ENCODE measurements at regions not wholly inside any gene's neighbourhood (a gene's known extent, or its start where the extent isn't known, plus 50 kb on each side); places are given as distances from the start of the nearest gene placed in this dataset.
A peak's percentile ranks its signal among the peaks of the same experiment; 100 is the strongest.
"Not testable (repeated sequence)": the region's sequence is repeated elsewhere in the genome, so short reads cannot be mapped to it uniquely, and the experiment has no call there.

DNA sequence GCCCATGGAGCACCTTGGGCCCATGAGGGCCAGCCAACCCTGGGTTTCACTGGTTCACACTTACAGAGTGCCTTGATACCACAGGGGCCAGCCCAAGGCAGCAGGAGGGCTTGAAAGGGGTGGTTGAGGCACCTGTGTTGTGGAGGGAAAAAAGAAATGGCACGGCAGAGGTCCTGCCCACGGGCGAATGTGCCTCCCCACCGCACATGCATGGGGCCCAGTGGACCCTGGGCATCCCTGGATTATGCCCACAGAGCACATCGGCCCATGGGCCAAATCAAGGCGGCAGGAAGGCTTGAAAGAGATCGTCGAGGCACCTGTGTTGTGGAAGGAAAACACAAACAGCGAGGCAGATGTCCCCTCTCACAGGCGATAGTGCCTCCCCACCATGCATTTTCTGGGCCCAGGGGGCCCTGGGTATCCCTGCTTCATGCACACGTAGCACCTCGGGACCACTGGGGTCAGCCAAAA lies 378.1 kb downstream of the ALG10 start:
- Mint-ChIP-seq H3K4me3 (no peak overlapping the region), H3K4me1 (no peaks in the 10 kb centered on the region), H3K36me3 (no peaks in the 10 kb centered on the region), H3K27ac (no peak overlapping the region), H3K9me3 (peaks cover 8% of the 10 kb centered on the region), H3K27me3 (no peaks in the 10 kb centered on the region)
- DNase-seq (ENCODE audit: low spot score in 2 of 2) (peak in 1 of 2 donors; percentile 5), ATAC-seq (ENCODE audit: low read depth) (no peak)

DNA sequence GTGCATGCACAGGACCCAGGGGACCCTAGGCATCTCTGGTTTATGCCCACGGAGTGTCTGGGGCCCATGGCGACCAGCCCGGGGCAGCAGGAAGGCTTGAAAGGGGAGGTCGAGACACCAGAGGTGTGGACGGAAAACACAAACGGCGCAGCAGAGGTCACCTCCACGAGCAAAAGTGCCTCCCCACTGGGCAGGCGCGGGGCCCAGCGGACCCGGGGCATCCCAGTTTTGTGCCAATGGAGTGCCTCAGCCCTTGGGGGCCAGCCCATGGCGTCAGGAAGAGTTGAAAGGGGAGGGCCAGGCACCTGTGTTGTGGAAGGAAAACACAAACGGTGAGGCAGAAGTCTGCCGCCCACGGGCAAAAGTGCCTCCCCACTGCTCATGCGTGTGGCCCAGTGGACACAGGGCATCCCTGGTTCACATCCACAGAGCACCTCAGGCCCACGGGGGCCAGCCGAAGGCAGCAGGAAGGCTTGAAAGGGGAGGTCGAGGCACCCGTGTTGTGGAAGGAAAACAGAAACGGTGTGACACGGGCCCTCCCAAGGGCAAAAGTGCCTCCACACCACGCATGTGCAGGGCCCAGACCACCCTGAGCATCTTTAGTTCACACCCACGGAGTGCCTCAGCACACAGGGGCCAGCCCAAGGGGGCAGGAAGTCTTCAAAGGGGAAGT lies 378.8 kb downstream of the ALG10 start:
- Mint-ChIP-seq H3K36me3 (no peaks in the 10 kb centered on the region), H3K27ac (no peak overlapping the region), H3K9me3 (peaks cover 11% of the 10 kb centered on the region), H3K4me3 (no peak overlapping the region), H3K27me3 (no peaks in the 10 kb centered on the region), H3K4me1 (no peaks in the 10 kb centered on the region)
- DNase-seq (ENCODE audit: low spot score in 2 of 2) = peak in 1 of 2 donors; percentile 7
- no peak for ATAC-seq (ENCODE audit: low read depth)

DNA sequence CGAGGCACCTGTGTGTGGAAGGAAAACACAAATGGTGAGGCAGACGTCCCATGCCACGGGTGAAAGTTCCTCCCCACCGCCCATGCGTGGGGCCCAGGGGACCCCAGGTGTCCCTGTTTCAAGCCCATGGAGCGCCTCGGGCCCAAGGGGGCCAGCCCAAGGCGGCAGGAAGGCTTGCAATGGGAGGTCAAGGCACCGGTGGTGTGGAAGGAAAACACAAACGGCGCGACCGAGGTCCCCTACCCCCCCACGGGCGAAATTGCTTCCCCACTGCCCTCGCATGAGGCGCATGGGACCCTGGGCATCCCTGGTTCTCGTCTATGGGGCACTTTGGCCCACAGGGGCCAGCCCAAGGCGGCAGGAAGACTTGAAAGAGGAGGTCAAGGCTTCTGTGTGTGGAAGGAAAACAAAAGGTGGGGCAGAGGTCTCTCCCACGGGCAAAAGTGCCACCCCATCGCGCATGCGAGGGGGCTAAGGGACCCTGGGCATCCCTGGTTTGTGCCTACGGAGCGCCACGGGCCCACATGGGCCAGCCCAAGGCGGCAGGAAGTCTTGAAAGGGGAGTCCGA lies 379.4 kb downstream of the ALG10 start:
- Mint-ChIP-seq H3K4me3 (no peak overlapping the region), H3K9me3 (peaks cover 11% of the 10 kb centered on the region), H3K36me3 (no peaks in the 10 kb centered on the region), H3K4me1 (no peaks in the 10 kb centered on the region), H3K27me3 (no peaks in the 10 kb centered on the region), H3K27ac (no peak overlapping the region)
- DNase-seq (ENCODE audit: low spot score in 2 of 2) = peak in 1 of 2 donors; percentile 5
- no peak for ATAC-seq (ENCODE audit: low read depth)

DNA sequence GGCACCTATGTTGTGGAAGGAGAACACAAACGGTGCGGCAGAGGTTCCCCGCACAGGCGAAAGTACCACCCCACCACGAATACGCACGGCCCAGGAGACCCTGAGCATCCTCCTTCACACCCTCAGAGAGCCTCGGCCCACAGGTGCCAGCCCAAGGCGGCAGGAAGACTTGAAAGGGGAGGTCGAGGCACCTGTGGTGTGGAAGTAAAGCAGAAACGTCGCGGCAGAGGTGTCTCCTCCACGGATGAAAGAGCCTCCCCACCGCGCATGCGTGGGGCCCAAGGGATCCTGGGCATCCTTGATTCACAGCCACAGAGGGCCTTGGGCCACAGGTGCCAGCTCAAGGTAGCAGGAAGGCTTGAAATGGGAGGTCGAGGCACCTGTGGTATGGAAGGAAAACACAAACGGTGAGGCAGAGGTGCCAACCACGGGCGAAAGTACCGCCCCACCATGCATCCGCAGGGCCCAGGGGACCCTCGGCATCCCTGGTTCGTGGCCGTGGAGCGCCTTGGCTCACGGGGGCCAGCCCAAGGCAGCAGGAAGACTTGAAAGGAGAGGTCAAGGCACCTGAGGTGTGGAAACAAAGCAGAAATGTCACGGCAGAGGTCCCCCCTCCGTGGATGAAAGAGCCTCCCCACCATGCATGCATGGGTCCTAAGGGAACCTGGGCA lies 380.1 kb downstream of the ALG10 start:
- Mint-ChIP-seq H3K36me3 (no peaks in the 10 kb centered on the region), H3K4me1 (no peaks in the 10 kb centered on the region), H3K27me3 (no peaks in the 10 kb centered on the region), H3K9me3 (peaks cover 12% of the 10 kb centered on the region), H3K27ac (no peak overlapping the region), H3K4me3 (no peak overlapping the region)
- DNase-seq (ENCODE audit: low spot score in 2 of 2) (peak in 1 of 2 donors; percentile 5), ATAC-seq (ENCODE audit: low read depth) (no peak)

DNA sequence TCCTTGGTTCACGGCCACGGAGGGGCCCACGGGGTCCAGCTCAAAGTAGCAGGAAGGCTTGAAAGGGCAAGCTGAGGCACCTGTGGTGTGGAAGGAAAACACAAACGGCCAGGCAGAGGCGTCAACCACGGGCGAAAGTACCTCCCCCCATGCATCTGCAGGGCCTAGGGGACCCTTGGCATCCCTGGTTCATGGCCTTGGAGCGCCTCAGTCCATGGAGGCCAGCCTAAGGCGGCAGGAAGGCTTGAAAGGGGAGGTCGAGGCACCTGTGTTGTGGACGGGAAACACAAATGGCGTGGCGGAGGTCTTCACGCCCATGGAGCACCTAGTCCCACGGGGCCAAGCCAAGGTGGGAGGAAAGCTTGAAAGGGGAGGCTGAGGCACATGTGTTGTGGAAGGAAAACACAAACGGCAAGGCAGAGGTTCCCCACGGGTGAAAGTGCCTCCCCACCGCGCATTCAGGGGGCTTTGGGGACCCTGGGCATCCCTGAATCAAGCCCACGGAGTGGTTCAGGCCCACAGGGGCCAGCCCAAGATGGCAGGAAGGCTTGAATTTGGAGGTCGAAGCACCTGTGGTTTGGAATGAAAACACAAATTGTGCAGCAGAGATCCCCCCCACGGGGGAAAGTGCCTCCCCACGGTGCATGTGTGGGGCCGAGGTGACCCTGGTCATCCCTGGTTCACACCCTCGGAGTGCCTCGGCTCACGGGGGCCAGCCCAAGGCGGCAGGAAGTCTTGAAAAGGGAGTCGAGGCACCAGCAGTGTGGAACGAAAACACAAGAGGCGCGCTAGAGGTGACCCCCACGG lies 380.8 kb downstream of the ALG10 start:
- no peaks in the 10 kb centered on the region for H3K4me1 Mint-ChIP-seq
- no peak overlapping the region for H3K4me3 Mint-ChIP-seq
- H3K36me3 Mint-ChIP-seq = no peaks in the 10 kb centered on the region
- no peak overlapping the region for H3K27ac Mint-ChIP-seq
- DNase-seq (ENCODE audit: low spot score in 2 of 2) (no peak), ATAC-seq (ENCODE audit: low read depth) (no peak)
- H3K9me3 Mint-ChIP-seq = peaks cover 12% of the 10 kb centered on the region
- H3K27me3 Mint-ChIP-seq = no peaks in the 10 kb centered on the region

DNA sequence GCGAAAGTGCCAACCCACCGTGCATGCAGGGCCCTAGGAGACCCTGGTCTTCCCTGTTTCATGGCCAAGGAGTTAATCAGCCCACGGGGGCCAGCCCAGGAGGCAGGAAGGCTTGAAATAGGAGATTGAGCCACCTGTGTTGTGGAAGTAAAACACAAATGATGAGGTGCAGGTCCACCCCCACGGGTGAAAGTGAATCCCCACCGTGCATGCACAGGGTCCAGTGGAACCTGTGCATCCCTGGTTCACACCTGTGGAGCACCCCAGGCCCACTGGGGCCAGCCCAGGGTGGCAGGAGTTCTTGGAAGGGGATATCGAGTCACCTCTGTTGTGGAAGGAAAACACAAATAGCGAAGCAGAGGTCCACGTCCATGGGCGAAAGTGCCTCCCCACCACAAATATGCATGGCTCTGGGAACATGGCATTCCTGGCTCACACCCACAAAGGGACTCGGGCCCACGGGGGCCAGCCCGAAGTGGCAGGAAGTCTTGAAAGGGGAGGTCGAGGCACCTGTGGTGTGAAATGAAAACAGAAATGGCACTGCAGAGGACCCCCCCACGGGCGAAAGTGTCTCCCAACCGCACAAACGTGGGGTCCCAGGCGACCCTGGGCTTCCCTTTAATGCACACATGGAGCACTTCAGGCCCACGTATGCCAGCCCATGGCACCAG lies 381.5 kb downstream of the ALG10 start:
- no peaks in the 10 kb centered on the region for H3K27me3 Mint-ChIP-seq
- no peak overlapping the region for H3K27ac Mint-ChIP-seq
- H3K9me3 Mint-ChIP-seq = peaks cover 12% of the 10 kb centered on the region
- H3K4me1 Mint-ChIP-seq = no peaks in the 10 kb centered on the region
- no peak for ATAC-seq (ENCODE audit: low read depth)
- DNase-seq (ENCODE audit: low spot score in 2 of 2) = no peak
- no peaks in the 10 kb centered on the region for H3K36me3 Mint-ChIP-seq
- H3K4me3 Mint-ChIP-seq = no peak overlapping the region

DNA sequence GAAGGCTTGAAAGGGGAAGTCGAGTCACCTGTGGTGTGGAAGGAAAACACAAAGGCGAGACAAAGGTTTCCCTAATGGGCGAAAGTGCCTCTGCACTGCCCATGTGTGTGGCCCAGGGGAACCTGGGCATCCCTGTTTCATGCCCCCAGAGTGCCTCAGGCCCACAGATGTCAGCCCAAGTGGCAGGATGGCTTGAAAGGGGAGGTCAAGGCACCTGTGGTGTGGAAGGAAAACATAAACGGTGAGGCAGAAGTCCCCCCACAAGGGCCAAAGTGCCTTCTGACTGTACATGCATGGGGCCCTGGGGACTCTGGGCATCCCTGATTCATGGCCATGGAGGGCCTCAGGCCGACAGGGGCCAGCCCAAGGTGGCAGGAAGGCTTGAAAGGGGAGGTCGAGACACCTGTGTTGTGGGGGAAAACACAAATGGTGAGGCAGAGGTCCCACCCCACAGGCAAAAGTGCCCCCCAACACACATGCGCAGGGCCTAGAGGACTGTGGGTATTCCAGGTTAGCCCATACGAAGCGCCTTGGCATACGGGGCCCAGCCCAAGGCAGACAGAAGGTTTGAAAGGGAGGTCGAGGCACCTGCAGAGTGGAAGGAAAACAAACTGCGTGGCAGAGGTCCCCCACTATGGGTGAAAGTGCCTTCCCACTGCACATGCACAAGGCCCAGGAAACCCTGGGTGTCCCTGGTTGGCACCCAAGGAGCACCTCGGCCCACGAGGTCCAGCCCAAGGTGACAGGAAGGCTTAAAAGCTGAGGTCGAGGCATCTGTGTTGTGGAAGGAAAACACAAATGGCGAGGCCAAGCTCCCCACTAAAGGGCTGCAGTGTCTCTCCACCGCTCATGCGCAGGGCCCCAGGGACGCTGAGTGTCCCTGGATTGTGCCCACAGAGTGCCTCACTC lies 382.3 kb downstream of the ALG10 start:
- H3K27ac Mint-ChIP-seq = no peak overlapping the region
- H3K36me3 Mint-ChIP-seq = no peaks in the 10 kb centered on the region
- no peaks in the 10 kb centered on the region for H3K27me3 Mint-ChIP-seq
- DNase-seq (ENCODE audit: low spot score in 2 of 2) (no peak), ATAC-seq (ENCODE audit: low read depth) (no peak)
- no peak overlapping the region for H3K4me3 Mint-ChIP-seq
- peaks cover 14% of the 10 kb centered on the region for H3K9me3 Mint-ChIP-seq
- no peaks in the 10 kb centered on the region for H3K4me1 Mint-ChIP-seq

DNA sequence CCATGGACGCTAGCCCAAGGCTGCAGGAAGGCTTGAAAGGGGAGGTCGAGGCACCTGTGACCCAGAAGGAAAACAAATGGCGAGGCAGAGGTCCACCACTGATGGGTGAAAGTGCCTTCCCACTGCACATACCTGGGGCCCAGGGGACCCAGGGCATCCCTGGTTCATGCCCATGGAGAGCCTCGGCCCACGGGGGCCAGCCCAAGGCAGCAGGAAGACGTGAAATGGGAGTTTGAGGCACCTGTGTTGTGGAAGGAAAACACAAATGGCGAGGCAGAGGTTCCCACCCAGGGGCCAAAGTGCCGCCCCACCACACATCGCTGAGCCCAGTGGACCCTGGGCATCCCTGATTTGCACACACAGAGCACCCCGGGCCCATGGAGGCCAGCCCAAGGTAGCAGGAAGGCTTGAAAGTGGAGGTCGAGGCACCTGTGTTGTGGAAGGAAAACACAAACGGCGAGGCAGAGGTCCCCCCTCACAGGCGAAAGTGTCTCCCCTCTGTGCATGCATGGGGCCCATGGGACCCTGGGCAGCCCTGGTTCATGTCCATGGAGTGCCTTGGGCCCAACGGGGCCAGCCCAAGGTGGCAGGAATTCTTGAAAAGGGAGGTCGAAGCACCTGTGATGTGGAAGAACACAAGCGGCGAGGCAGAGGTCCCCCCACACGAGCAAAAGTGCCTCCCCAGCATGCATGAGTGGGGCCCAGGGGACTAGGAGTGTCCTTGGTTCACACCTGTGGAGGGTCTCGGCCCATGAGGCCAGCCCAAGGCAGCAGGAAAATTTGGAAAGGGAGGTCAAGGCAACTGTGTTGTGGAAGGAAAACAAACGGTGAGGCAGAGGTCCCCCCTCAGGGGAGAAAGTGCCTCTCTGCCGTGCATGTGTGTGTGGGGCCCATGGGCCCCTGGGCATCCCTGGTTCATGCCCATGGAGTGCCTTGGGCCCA lies 383.3 kb downstream of the ALG10 start:
- no peak for DNase-seq (ENCODE audit: low spot score in 2 of 2)
- H3K9me3 Mint-ChIP-seq = peaks cover 17% of the 10 kb centered on the region
- ATAC-seq (ENCODE audit: low read depth) = no peak
- H3K4me3 Mint-ChIP-seq = no peak overlapping the region
- H3K27me3 Mint-ChIP-seq = no peaks in the 10 kb centered on the region
- H3K36me3 Mint-ChIP-seq = peaks cover 2% of the 10 kb centered on the region
- no peak overlapping the region for H3K27ac Mint-ChIP-seq
- no peaks in the 10 kb centered on the region for H3K4me1 Mint-ChIP-seq

DNA sequence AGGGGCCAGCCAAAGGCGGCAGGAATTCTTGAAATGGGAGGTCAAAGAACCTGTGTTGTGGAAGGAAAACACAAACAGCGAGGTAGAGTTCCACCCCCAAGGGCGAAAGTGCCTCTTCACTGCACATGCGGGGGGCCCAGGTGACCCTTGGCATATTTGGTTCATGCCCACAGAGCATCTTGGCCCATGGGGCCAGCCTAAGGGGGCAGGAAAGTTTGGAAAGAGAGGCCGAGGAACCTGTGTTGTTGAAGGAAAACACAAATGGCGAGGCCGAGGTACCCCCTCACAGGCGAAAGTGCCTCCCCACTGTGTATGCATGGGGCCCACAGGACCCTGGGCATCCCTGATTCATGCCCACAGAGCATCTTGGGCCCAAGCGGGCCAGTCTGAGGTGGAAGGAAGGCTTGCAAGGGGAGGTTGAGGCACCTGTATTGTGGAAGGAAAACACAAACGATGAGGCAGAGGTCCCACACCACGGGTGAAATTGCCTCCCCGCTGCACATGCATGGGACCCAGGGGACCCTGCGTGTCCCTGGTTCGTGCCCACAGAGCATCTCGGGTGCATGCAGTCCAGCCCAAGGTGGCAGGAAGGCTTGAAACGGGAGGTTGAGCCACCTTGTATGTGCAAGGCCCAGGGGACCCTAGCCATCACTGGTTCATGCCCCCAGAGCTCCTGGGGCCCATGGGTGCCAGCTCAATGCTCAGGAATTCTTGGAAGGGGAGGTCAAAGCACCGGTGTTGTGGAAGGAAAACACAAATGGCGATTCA lies 384.1 kb downstream of the ALG10 start:
- no peak for DNase-seq (ENCODE audit: low spot score in 2 of 2)
- no peaks in the 10 kb centered on the region for H3K4me1 Mint-ChIP-seq
- H3K27ac Mint-ChIP-seq = no peak overlapping the region
- no peaks in the 10 kb centered on the region for H3K27me3 Mint-ChIP-seq
- H3K4me3 Mint-ChIP-seq = no peak overlapping the region
- peaks cover 20% of the 10 kb centered on the region for H3K9me3 Mint-ChIP-seq
- peaks cover 2% of the 10 kb centered on the region for H3K36me3 Mint-ChIP-seq
- no peak for ATAC-seq (ENCODE audit: low read depth)

DNA sequence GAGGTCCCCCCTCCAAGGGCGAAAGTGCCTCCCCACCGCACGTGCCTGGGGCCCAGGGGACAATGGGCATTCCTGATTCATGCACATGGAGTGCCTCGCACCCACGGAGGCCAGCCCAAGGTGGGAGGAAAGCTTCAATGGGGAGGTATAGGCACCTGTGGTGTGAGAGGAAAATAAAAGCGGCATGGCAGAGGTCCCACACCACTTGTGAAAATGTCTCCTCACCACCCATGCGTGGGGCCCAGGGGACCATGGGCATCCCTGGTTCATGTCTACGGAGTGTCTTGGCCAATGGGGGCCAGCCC lies 384.7 kb downstream of the ALG10 start:
- Mint-ChIP-seq H3K27ac (no peak overlapping the region), H3K9me3 (peaks cover 20% of the 10 kb centered on the region), H3K27me3 (no peaks in the 10 kb centered on the region), H3K4me1 (no peaks in the 10 kb centered on the region), H3K4me3 (no peak overlapping the region), H3K36me3 (peaks cover 2% of the 10 kb centered on the region)
- DNase-seq (ENCODE audit: low spot score in 2 of 2) (no peak), ATAC-seq (ENCODE audit: low read depth) (no peak)

DNA sequence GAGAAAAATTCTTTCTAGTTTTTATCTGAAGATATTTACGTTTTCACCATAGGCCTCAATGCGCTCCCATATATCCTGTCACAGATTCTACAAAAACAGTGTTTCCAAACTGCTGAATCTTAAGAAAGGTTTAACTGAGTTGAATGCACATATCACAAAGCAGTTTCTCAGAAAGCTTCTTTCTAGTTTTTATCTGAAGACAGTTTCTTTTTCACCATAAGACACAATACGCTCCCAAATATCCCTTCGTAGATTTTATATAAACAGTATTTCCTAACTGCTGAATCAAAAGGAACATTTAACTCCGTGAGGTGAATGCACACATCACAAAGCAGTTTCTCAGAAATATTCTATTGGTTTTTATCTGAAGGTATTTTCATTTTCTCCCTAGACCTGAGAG lies 385.5 kb downstream of the ALG10 start:
- no peak for DNase-seq (ENCODE audit: low spot score in 2 of 2)
- ATAC-seq (ENCODE audit: low read depth) = no peak
- Mint-ChIP-seq H3K4me3 (no peak overlapping the region), H3K27ac (no peak overlapping the region), H3K27me3 (no peaks in the 10 kb centered on the region), H3K9me3 (peaks cover 17% of the 10 kb centered on the region), H3K36me3 (peaks cover 2% of the 10 kb centered on the region), H3K4me1 (no peaks in the 10 kb centered on the region)

DNA sequence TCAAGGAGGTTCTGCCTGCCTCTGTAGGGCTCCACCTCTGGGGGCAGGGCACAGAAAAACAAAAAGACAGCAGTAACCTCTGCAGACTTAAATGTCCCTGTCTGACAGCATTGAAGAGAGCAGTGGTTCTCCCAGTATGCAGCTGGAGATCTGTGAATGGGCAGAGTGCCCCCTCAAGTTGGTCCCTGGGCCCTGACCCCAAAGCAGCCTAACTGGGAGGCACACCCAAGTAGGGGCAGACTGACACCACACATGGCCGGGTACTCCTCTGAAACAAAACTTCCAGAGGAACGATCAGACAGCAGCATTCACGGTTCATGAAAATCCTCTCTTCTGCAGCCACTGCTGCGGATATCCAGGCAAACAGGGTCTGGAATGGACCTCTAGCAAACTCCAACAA lies 409.2 kb downstream of the ALG10 start:
- not testable (repeated sequence) for H3K27me3 Mint-ChIP-seq; H3K27ac Mint-ChIP-seq; H3K4me1 Mint-ChIP-seq; H3K9me3 Mint-ChIP-seq; ATAC-seq (ENCODE audit: low read depth); H3K4me3 Mint-ChIP-seq; H3K36me3 Mint-ChIP-seq; DNase-seq (ENCODE audit: low spot score in 2 of 2)
